GM12892 (cell line): ENCODE measurements at regions not wholly inside any gene's neighbourhood (a gene's known extent, or its start where the extent isn't known, plus 50 kb on each side); places are given as distances from the start of the nearest gene placed in this dataset.
"Not testable (repeated sequence)": the region's sequence is repeated elsewhere in the genome, so short reads cannot be mapped to it uniquely, and the experiment has no call there.

Experiments
- POLR2A ChIP-seq: IDR thresholded peaks from 2 replicates; pipeline ENCODE4 v1.6.1; 2011; ENCODE audit warnings: low read depth, low read length, control low read depth
- POLR2AphosphoS5 ChIP-seq: IDR thresholded peaks from 2 replicates; pipeline ENCODE4 v1.6.1; 2011; ENCODE audit warnings: low read depth, low read length, control low read depth

GRCh38 chr1:8226024-8226423, 91.9 kb upstream of the SLC45A1 start:
- not testable (repeated sequence) for TF ChIP-seq POLR2AphosphoS5, POLR2A
